ENCODE measurements at regions not wholly inside any gene's neighbourhood (a gene's known extent, or its start where the extent isn't known, plus 50 kb on each side); places are given as distances from the start of the nearest gene placed in this dataset.

DNA sequence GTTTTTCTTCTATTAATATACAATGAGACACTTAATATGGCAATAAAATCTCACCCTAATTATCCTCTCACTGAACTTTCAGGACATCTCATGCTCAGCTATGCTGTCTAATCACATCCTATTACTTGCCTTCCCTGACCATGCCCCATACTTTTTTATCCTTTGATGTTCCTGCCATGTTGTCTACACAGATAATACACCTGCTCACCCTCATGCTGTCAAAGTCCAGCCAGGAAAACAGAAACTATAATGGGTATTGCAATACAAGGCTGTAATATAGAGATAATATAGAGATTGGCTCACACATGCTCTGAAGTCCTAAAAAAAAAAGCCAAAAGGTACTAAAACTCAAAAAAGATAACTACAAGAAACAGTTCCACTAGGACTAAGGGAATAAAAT is 305.4 kb downstream of the PRDM5 start:
- TF ChIP-seq, protein P1, sequence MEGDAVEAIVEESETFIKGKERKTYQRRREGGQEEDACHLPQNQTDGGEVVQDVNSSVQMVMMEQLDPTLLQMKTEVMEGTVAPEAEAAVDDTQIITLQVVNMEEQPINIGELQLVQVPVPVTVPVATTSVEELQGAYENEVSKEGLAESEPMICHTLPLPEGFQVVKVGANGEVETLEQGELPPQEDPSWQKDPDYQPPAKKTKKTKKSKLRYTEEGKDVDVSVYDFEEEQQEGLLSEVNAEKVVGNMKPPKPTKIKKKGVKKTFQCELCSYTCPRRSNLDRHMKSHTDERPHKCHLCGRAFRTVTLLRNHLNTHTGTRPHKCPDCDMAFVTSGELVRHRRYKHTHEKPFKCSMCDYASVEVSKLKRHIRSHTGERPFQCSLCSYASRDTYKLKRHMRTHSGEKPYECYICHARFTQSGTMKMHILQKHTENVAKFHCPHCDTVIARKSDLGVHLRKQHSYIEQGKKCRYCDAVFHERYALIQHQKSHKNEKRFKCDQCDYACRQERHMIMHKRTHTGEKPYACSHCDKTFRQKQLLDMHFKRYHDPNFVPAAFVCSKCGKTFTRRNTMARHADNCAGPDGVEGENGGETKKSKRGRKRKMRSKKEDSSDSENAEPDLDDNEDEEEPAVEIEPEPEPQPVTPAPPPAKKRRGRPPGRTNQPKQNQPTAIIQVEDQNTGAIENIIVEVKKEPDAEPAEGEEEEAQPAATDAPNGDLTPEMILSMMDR (IDR thresholded peaks at IDR 0.05): no peak
- TF ChIP-seq HOXB13 (CRISPR knock-in tag; IDR thresholded peaks at IDR 0.05; ENCODE audit: low read depth) (no peak), POLR2A (IDR thresholded peaks at IDR 0.05; ENCODE audit: low read length) (no peak), JUN (IDR thresholded peaks at IDR 0.05) (no peak)

Data from A549 (cell line).